Esophagus muscularis mucosa (tissue), 4 donors: ENCODE measurements at regions not wholly inside any gene's neighbourhood (a gene's known extent, or its start where the extent isn't known, plus 50 kb on each side); places are given as distances from the start of the nearest gene placed in this dataset.

Experiments
- DNase-seq: peaks from one replicate; pipeline ENCODE4 v3.0.0-alpha.2; 2017; ENCODE audit errors: extremely low spot score
- H3K27ac ChIP-seq, 4 donors: fragments of 200-600 bp; sonication (generic); replicated peaks in 1 of 4; 1 replicate in 3 of 4; 2 replicates in 1 of 4; pipeline ENCODE4 v1.5.1; 2016 to 2019; ENCODE audit warnings: mild to moderate bottlenecking in 1 of 4
- H3K27me3 ChIP-seq, 4 donors: fragments of 200-600 bp; sonication (generic); one replicate each; pipeline versions ENCODE4 v1.5.1 to v1.6.0; 2016 to 2019
- H3K36me3 ChIP-seq, 4 donors: fragments of 200-600 bp; sonication (generic); one replicate each; pipeline ENCODE4 v1.5.1; 2016 to 2019
- H3K4me1 ChIP-seq, 4 donors: fragments of 200-600 bp; sonication (generic); one replicate each; pipeline ENCODE4 v1.5.1; 2016 to 2019
- H3K4me3 ChIP-seq, 4 donors: fragments of 200-600 bp; sonication (generic); 1 replicate in 2 of 4; 2 replicates in 2 of 4; pipeline ENCODE4 v1.5.1; 2016 to 2019; ENCODE audit warnings: mild to moderate bottlenecking in 4 of 4, moderate library complexity in 1 of 4
- H3K9me3 ChIP-seq, 4 donors: fragments of 200-600 bp; sonication (generic); 1 replicate in 3 of 4; 2 replicates in 1 of 4; pipeline ENCODE4 v1.5.1; 2016 to 2019
- EP300 ChIP-seq: sonication (generic); formaldehyde crosslinking; IDR thresholded peaks from one replicate; pipeline ENCODE4 v1.6.1; 2017; ENCODE audit warnings: antibody characterized with exemption
- POLR2A ChIP-seq: fragments of 450-650 bp; IDR thresholded peaks from one replicate; pipeline ENCODE4 v1.6.1; 2017; ENCODE audit warnings: antibody characterized with exemption, moderate library complexity, mild to moderate bottlenecking, low read depth
- POLR2AphosphoS5 ChIP-seq, 2 donors: sonication (generic); formaldehyde crosslinking; IDR thresholded peaks; one replicate each; pipeline ENCODE4 v1.6.1; 2017; ENCODE audit warnings: antibody characterized with exemption in 2 of 2
- WGBS: methylation state at CpG from one replicate; pipeline ENCODE4 v1.1.5; 2018; 5-methylcytosine and 5-hydroxymethylcytosine counted together
- intact Hi-C: fragments of 100-400 bp; cut with DNase I; formaldehyde crosslinking; loops from one replicate; pipeline ENCODE4 v1.15.1; 2023
- TF ChIP-seq, protein P1 (sequence below), 3 experiments: fragments of 200-600 bp in 2 of 3; fragments of 450-650 bp in 1 of 3; sonication (generic) in 2 of 3; IDR thresholded peaks; one replicate each; pipeline ENCODE4 v1.5.1; 2017 to 2019; ENCODE audit warnings: antibody characterized with exemption in 3 of 3, mild to moderate bottlenecking in 2 of 3, moderate library complexity in 1 of 3

DNA sequence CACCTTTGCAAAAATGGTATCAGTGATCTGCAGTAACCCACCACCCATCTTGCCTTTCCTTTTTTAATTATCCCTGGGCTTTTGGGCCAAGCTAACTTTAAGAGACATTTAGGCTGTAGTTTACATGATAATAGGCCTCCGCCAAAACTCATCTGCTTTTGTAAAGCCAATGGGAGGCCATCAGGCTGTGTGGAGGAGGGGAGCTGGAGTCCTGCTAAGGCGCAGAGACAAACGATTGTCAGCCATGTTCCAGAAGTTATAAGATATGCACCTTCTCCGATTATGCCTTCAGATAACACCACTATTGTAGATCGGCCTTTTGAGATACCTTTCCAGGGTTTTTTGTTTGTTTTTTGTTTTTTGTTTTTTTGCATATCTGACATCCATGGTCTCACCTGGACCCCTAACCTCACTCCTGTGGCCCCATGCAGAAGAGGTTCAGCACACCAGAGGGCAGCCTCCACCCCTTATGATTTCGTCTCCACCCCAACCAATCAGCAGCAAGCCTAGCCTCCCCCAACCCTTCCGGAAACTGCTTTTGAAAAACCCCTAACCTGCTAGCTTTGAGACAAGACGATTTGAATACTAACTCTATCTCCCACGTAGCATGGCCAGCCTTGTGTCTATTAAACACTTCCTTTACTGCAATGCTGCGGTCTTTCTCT is 113.9 kb upstream of the UBL3 start:
- Histone ChIP-seq H3K4me3 (no peak overlapping the region), H3K4me1 (no peaks in the 10 kb centered on the region), H3K27me3 (no peaks in the 10 kb centered on the region), H3K9me3 (peaks cover 0 to 8% (median 2%) of the 10 kb centered on the region in 4 donors), H3K36me3 (no peaks in the 10 kb centered on the region), H3K27ac (no peak overlapping the region)
- 93% methylated on average over 10 of the region's 10 CpGs for WGBS
- TF ChIP-seq POLR2A (no peak), POLR2AphosphoS5 (IDR thresholded peaks at IDR 0.05) (no peak), EP300 (no peak)
- TF ChIP-seq, protein P1, sequence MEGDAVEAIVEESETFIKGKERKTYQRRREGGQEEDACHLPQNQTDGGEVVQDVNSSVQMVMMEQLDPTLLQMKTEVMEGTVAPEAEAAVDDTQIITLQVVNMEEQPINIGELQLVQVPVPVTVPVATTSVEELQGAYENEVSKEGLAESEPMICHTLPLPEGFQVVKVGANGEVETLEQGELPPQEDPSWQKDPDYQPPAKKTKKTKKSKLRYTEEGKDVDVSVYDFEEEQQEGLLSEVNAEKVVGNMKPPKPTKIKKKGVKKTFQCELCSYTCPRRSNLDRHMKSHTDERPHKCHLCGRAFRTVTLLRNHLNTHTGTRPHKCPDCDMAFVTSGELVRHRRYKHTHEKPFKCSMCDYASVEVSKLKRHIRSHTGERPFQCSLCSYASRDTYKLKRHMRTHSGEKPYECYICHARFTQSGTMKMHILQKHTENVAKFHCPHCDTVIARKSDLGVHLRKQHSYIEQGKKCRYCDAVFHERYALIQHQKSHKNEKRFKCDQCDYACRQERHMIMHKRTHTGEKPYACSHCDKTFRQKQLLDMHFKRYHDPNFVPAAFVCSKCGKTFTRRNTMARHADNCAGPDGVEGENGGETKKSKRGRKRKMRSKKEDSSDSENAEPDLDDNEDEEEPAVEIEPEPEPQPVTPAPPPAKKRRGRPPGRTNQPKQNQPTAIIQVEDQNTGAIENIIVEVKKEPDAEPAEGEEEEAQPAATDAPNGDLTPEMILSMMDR (IDR thresholded peaks at IDR 0.05): no peak
- no peak for DNase-seq
- intact Hi-C loops: no loop called here

DNA sequence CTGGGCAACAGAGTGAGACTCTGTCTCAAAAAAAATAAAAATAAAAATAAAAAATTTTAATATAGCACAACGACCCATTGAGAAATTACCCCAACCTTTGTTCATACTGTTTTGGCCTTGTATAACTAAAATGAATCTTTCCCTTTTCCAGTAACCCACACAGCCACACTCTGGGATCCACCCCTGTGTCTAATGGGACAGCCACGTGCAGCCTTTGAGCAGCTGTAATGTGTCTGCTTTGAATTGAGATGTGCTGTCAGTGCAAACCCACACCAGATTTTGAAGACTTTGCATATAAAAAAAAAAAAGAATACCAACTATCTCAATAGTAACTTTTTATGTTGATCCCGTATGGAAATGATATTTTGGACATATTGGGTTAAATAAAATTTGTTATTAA is 112.7 kb upstream of the UBL3 start:
- 62% methylated on average over 3 of the region's 3 CpGs for WGBS
- no peak for DNase-seq
- Histone ChIP-seq H3K27ac (no peak overlapping the region), H3K4me3 (no peak overlapping the region), H3K4me1 (no peaks in the 10 kb centered on the region), H3K36me3 (no peaks in the 10 kb centered on the region), H3K27me3 (no peaks in the 10 kb centered on the region), H3K9me3 (peaks cover 0 to 8% (median 0%) of the 10 kb centered on the region in 4 donors)
- TF ChIP-seq, protein P1 (IDR thresholded peaks at IDR 0.05): no peak
- no peak for TF ChIP-seq EP300
- no peak for TF ChIP-seq POLR2A
- no peak for TF ChIP-seq POLR2AphosphoS5 (IDR thresholded peaks at IDR 0.05)
- intact Hi-C loops: no loop called here

DNA sequence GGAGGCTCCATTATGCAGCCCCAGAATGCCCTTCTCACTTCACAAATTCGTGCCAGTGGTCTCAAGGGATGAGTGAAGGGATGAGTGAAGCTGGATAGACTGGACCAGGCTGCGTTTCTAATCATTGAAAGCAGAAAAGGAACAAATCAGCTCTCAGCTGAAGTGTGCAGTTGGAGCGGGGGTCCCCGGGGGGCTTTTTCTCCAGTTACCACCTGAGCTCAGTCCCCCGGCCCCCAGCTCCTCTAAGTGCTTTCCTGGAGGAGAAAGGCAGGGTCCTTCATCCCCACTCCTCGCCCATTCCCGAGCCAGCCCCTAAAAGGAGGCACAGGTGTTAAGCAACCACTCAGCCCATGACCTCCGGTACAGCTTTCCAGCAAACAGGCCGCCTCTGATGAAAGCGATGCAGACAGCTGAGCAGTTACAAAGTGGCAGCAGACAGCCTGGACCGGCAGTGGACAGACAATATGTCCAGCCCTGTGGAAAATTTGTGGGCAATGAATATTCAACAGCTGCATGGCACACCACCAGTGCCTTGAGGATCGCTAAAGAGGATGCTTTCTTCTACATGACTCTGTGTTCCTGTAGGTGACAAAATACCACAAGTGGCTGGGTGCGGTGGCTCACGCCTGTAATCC is 110.7 kb upstream of the UBL3 start:
- WGBS: 85% methylated on average over 14 of the region's 14 CpGs
- Histone ChIP-seq H3K4me1 (peaks cover 0 to 10% (median 8%) of the 10 kb centered on the region in 4 donors), H3K36me3 (no peaks in the 10 kb centered on the region)

DNA sequence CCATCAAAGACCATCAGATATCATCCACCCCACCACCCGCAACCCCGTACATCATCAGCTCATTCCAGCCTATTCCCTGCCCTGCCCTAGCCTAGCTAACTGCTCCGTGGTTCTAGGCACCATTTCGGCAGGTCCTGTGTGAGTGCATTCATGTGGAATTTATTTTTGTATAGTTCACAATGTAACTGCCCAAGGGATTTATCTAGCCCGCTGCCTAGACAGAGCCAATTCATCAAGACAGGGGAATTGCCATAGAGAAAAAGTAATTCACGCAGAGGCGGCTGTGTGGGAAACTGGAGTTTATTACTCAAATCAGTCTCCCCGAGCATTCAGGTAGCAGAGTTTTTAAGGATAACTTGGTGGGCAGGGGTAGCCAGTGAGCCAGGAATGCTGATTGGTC is 109.2 kb upstream of the UBL3 start:
- Histone ChIP-seq H3K4me3 (no peak overlapping the region), H3K27me3 (peaks cover 0 to 1% (median 0%) of the 10 kb centered on the region in 4 donors), H3K27ac (no peak overlapping the region), H3K4me1 (peaks cover 0 to 10% (median 8%) of the 10 kb centered on the region in 4 donors), H3K36me3 (no peaks in the 10 kb centered on the region), H3K9me3 (no peaks in the 10 kb centered on the region)
- intact Hi-C loops: no loop called here
- TF ChIP-seq EP300 (no peak), POLR2AphosphoS5 (IDR thresholded peaks at IDR 0.05) (no peak), POLR2A (no peak)
- TF ChIP-seq, protein P1 (IDR thresholded peaks at IDR 0.05): no peak
- DNase-seq: peak; percentile 91
- WGBS: 90% methylated on average over 8 of the region's 8 CpGs

More for the DNA sequence above, 110.7 kb upstream of the UBL3 start:
- Histone ChIP-seq H3K9me3 (no peaks in the 10 kb centered on the region), H3K4me3 (no peak overlapping the region), H3K27ac (no peak overlapping the region), H3K27me3 (no peaks in the 10 kb centered on the region)
- intact Hi-C loops: no loop called here
- no peak for DNase-seq
- TF ChIP-seq, protein P1 (IDR thresholded peaks at IDR 0.05): no peak
- no peak for TF ChIP-seq EP300
- TF ChIP-seq POLR2A: no peak
- TF ChIP-seq POLR2AphosphoS5 (IDR thresholded peaks at IDR 0.05): no peak
